ENCODE measurements at regions not wholly inside any gene's neighbourhood (a gene's known extent, or its start where the extent isn't known, plus 50 kb on each side); places are given as distances from the start of the nearest gene placed in this dataset.

- TF ChIP-seq, protein P1, sequence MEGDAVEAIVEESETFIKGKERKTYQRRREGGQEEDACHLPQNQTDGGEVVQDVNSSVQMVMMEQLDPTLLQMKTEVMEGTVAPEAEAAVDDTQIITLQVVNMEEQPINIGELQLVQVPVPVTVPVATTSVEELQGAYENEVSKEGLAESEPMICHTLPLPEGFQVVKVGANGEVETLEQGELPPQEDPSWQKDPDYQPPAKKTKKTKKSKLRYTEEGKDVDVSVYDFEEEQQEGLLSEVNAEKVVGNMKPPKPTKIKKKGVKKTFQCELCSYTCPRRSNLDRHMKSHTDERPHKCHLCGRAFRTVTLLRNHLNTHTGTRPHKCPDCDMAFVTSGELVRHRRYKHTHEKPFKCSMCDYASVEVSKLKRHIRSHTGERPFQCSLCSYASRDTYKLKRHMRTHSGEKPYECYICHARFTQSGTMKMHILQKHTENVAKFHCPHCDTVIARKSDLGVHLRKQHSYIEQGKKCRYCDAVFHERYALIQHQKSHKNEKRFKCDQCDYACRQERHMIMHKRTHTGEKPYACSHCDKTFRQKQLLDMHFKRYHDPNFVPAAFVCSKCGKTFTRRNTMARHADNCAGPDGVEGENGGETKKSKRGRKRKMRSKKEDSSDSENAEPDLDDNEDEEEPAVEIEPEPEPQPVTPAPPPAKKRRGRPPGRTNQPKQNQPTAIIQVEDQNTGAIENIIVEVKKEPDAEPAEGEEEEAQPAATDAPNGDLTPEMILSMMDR (IDR thresholded peaks at IDR 0.05; ENCODE audit: insufficient read depth, low read depth, low read length): no peak
- no peak for TF ChIP-seq EZH2 (IDR thresholded peaks at IDR 0.05; ENCODE audit: insufficient read depth, low read length)
These were observed 460.1 kb upstream of the NCAM2 start for GRCh38 chr21:20538039-20538658.

All from astrocyte (in vitro differentiated cells and primary cell).